Kidney (tissue), 13 donors: ENCODE measurements at regions not wholly inside any gene's neighbourhood (a gene's known extent, or its start where the extent isn't known, plus 50 kb on each side); places are given as distances from the start of the nearest gene placed in this dataset.

Source experiments
- DNase-seq, 5 donors: peaks; one replicate each; pipeline ENCODE4 v3.0.0-alpha.2; 2013 to 2020
- FAIRE-seq: peaks from 2 replicates; lab custom pipeline; 2012; peaks lifted over from hg19 to GRCh38; lab: Jason Lieb, UNC
- H3K27ac ChIP-seq, 2 donors: one replicate each; pipeline ENCODE4 v1.7.0; 2013; ENCODE audit warnings: low read depth in 2 of 2, low read length in 2 of 2, inconsistent platforms in 1 of 2
- H3K27me3 ChIP-seq: one replicate; pipeline ENCODE4 v1.7.1; 2013; ENCODE audit warnings: low read length, inconsistent platforms; ENCODE audit not compliant: control insufficient read depth, insufficient read depth
- H3K36me3 ChIP-seq, 3 donors: one replicate each; pipeline versions ENCODE4 v1.7.0 to v1.7.1; 2013; ENCODE audit warnings: low read length in 3 of 3, control low read depth in 1 of 3, inconsistent platforms in 1 of 3; ENCODE audit not compliant: insufficient read depth in 3 of 3, control insufficient read depth in 2 of 3
- H3K4me1 ChIP-seq, 3 donors: one replicate each; pipeline versions ENCODE4 v1.7.0 to v1.7.1; 2013; ENCODE audit warnings: low read length in 3 of 3, inconsistent platforms in 1 of 3, low read depth in 1 of 3; ENCODE audit not compliant: control insufficient read depth in 2 of 3, insufficient read depth in 2 of 3
- H3K4me3 ChIP-seq, 3 donors: one replicate each; pipeline versions ENCODE4 v1.7.0 to v1.8.1; 2013; ENCODE audit warnings: low read length in 3 of 3, control low read depth in 1 of 3, inconsistent platforms in 1 of 3
- H3K9ac ChIP-seq, 3 donors: one replicate each; pipeline versions ENCODE4 v1.7.0 to v1.7.1; 2013; ENCODE audit warnings: low read length in 3 of 3, control low read depth in 1 of 3, inconsistent platforms in 1 of 3
- H3K9me3 ChIP-seq, 3 donors: one replicate each; pipeline versions ENCODE4 v1.7.0 to v1.7.1; 2013; ENCODE audit warnings: low read length in 3 of 3, control low read depth in 1 of 3, inconsistent platforms in 1 of 3; ENCODE audit not compliant: control insufficient read depth in 2 of 3, insufficient read depth in 1 of 3
- CTCF ChIP-seq: IDR thresholded peaks from 3 replicates; pipeline ENCODE4 v1.5.1; 2012; ENCODE audit warnings: mild to moderate bottlenecking, moderate library complexity, borderline replicate concordance; ENCODE audit not compliant: insufficient read depth; ENCODE audit errors: extremely low read depth
- intact Hi-C: fragments of 100-400 bp; cut with DNase I; formaldehyde crosslinking; loops from one replicate; pipeline ENCODE4 v1.11.1; 2022
- donor health status: control.
- donor health status: control.
- donor health status: control.
- donor health status: control.
- donor health status: control.
- donor health status: DM: yes; HTN: yes; CAD: no.
- donor health status: Normal renal cell carcinoma (clear cell type).

GRCh38 chr22:48696371-48696770 is 1131.3 kb downstream of the BRD1 start:
- no peak for TF ChIP-seq CTCF
- FAIRE-seq (no peak), DNase-seq (peak in 1 of 5 donors; percentile 45)
- H3K4me1 ChIP-seq = no peaks in the 10 kb centered on the region
- no peak overlapping the region for H3K4me3 ChIP-seq
- H3K9ac ChIP-seq = no peak overlapping the region
- H3K27ac ChIP-seq = no peak overlapping the region
- intact Hi-C loops = no loop called here
- H3K27me3 ChIP-seq = no peaks in the 10 kb centered on the region
- peaks cover 0 to 2% (median 0%) of the 10 kb centered on the region in 3 donors for H3K9me3 ChIP-seq
- H3K36me3 ChIP-seq = no peaks in the 10 kb centered on the region

GRCh38 chr22:48695731-48696305 is 1131.9 kb downstream of the BRD1 start:
- FAIRE-seq (no peak), DNase-seq (peak in 1 of 5 donors; percentile 46)
- Histone ChIP-seq H3K27ac (no peak overlapping the region), H3K27me3 (no peaks in the 10 kb centered on the region), H3K9me3 (peaks cover 0 to 2% (median 0%) of the 10 kb centered on the region in 3 donors), H3K36me3 (no peaks in the 10 kb centered on the region), H3K9ac (no peak overlapping the region), H3K4me3 (no peak overlapping the region), H3K4me1 (no peaks in the 10 kb centered on the region)
- TF ChIP-seq CTCF = no peak
- intact Hi-C loops = no loop called here

GRCh38 chr22:48695251-48695650 is 1132.4 kb downstream of the BRD1 start:
- FAIRE-seq (no peak), DNase-seq (no peak)
- Histone ChIP-seq H3K9ac (no peak overlapping the region), H3K4me3 (no peak overlapping the region), H3K36me3 (no peaks in the 10 kb centered on the region), H3K9me3 (peaks cover 0 to 2% (median 0%) of the 10 kb centered on the region in 3 donors), H3K27me3 (no peaks in the 10 kb centered on the region), H3K27ac (no peak overlapping the region), H3K4me1 (no peaks in the 10 kb centered on the region)
- no peak for TF ChIP-seq CTCF
- intact Hi-C loops = no loop called here
